ENCODE measurements at regions not wholly inside any gene's neighbourhood (a gene's known extent, or its start where the extent isn't known, plus 50 kb on each side); places are given as distances from the start of the nearest gene placed in this dataset.

DNA sequence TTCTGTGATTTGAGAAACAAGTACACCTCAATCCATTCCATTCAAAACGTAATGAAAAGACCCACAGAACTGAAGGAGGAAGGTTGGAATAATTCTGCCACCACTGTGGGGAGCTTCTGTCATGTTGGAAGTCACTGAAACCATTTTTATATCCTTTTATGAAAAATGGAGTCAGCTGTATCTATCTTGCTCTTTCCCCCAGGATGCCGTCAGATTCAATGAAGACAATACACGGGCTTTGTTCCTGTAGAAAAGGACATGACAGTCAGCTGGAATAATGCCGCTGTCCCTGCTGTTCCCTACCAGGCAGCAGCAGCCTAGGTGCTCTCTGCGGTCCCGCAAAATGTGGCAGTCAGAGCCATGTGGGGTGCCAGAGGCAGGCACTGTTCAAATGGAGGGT lies 52.5 kb upstream of the APCDD1 start:
- DNase-seq = no peak

DNA sequence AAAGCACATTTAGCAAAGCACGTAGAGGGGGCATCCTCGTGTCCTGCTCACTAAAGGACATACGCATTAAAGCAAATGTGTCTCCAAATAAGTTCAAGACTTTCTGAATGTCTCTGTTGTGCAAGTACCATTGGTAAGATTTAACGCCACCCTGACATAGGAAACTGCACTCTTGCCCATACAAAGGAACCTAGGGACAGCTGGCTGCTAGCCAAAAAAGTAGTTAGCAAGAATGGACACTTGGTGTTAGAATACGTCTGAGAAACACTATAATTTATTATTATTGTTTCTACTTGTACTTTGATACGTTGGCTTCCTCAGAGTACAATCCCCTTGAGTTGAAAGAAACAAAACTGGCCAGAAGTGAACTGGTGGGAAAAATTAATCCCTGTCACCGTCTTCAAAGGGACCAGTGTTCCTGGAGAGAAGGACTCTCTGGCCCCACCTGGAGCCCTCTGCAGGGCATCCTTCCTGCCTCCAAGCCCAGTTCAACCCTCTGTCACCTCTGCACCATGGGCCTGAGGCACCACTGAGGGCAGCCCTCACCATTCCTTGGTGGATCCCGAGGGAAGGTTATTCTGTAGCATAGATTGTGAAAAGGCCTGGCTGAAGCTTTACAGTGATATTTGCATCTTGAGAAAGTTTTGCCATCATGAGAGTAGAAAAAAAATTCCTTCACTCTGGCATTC lies 51.4 kb upstream of the APCDD1 start:
- DNase-seq = no peak

DNA sequence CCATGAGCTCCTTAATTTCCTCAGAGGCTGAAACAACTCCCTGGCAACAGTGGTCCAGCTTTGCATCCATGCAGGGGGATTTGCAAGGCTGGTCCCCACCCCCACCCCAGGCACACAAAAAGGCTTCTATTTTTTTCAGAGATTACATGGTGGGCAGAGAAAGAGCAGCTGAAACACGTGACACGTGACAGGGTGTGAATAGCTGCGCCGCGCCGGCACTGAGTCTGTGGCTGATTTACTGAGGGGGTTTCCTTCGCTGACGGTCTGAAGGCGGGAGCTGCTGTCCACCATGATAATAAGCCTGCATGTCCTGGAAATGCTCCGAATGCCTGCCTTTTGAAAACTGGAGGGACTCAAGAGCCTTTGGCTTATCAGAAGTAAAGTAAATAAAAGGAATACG lies 50.7 kb upstream of the APCDD1 start:
- no peak for DNase-seq

DNA sequence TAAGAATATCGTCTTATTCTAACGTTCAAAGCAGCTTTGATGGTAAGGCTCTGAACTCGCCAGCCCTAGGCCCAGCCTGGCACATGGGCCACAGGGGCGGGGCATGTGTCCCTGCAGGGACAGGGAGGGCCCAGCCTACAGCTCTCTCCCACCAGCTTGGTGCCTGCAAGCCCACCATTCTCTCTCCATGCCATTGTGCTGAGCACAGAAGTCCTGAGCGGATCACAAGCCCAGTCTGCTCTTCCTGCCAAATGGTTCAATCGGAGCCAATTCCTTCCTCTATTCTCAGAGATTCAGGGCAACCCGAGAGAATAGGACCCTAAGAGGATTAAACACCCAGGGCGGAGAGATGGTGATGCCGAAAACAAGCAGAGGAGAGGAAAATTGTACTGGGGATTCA lies 50.3 kb upstream of the APCDD1 start:
- no peak for DNase-seq
